SK-N-SH (cell line): ENCODE measurements at regions not wholly inside any gene's neighbourhood (a gene's known extent, or its start where the extent isn't known, plus 50 kb on each side); places are given as distances from the start of the nearest gene placed in this dataset.

ENCODE experiments used
- CHD2 ChIP-seq: fragments of 150-350 bp; IDR thresholded peaks from 2 replicates; pipeline ENCODE4 v1.6.1; 2018; ENCODE audit warnings: low read length; ENCODE audit not compliant: partially characterized antibody
- CTCF ChIP-seq: fragments of 200-600 bp; sonication (generic); IDR thresholded peaks from 2 replicates; pipeline ENCODE4 v1.6.1; 2017; ENCODE audit warnings: antibody characterized with exemption, mild to moderate bottlenecking, moderate library complexity
- FOXJ3 ChIP-seq: sonication (generic); formaldehyde crosslinking; IDR thresholded peaks from 2 replicates; pipeline ENCODE4 v1.5.1; 2020; ENCODE audit warnings: mild to moderate bottlenecking, missing genetic modification reagents
- MAX ChIP-seq: IDR thresholded peaks from 2 replicates; pipeline ENCODE4 v1.4.0; 2012; ENCODE audit warnings: low read depth
- POLR2AphosphoS5 ChIP-seq: IDR thresholded peaks from 2 replicates; pipeline ENCODE4 v1.6.1; 2012; ENCODE audit warnings: low read depth, low read length
- RAD21 ChIP-seq: IDR thresholded peaks from 2 replicates; pipeline ENCODE4 v1.6.1; 2012; ENCODE audit warnings: mild to moderate bottlenecking, low read length
- TAF1 ChIP-seq: IDR thresholded peaks from 2 replicates; pipeline ENCODE4 v1.6.1; 2012; ENCODE audit warnings: low read depth, mild to moderate bottlenecking, low read length, moderate library complexity, borderline replicate concordance
- TEAD4 ChIP-seq: IDR thresholded peaks from 2 replicates; pipeline ENCODE4 v1.4.0; 2012; ENCODE audit warnings: mild to moderate bottlenecking, borderline replicate concordance; ENCODE audit not compliant: insufficient read depth
- USF1 ChIP-seq: IDR thresholded peaks from 2 replicates; pipeline ENCODE4 v1.4.0; 2012; ENCODE audit warnings: low read depth, borderline replicate concordance

DNA sequence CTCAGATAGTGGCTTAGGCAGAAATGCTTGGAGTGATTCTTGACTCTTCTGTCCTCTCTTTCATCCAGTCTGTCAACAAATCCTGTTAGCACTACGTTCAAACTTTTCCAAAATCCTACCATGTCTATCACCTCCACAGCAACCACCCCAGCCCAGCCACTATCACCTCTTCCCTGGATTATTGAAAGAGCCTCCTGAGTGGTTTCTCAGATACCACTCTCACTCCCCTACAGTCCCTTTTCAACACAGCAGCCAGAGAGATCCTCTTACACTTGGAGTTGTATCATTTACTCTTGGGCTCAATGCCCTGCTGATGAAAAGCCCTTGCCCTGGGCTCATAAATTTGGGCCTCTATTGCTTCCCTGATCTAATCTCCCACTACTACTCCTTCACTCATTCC, 218.9 kb downstream of the EXOC5 start:
- no peak for TF ChIP-seq POLR2AphosphoS5
- TF ChIP-seq TAF1 = no peak
- TF ChIP-seq CTCF = no peak
- TF ChIP-seq MAX = no peak
- TF ChIP-seq RAD21 = no peak
- no peak for TF ChIP-seq TEAD4
- no peak for TF ChIP-seq CHD2
- no peak for TF ChIP-seq USF1
- no peak for TF ChIP-seq FOXJ3 (CRISPR knock-in tag)
